ENCODE measurements at regions not wholly inside any gene's neighbourhood (a gene's known extent, or its start where the extent isn't known, plus 50 kb on each side); places are given as distances from the start of the nearest gene placed in this dataset.

GRCh38 chr3:152785051-152785450, 49.9 kb upstream of the P2RY1 start:
- DNase-seq = no peak
